ENCODE measurements at regions not wholly inside any gene's neighbourhood (a gene's known extent, or its start where the extent isn't known, plus 50 kb on each side); places are given as distances from the start of the nearest gene placed in this dataset.

- Histone ChIP-seq H3K9me3 (peaks cover 0 to 4% (median 0%) of the 10 kb centered on the region in 4 donors), H3K27ac (no peak overlapping the region), H3K4me3 (no peak overlapping the region), H3K4me1 (no peaks in the 10 kb centered on the region), H3K27me3 (no peaks in the 10 kb centered on the region), H3K36me3 (no peaks in the 10 kb centered on the region)
- DNase-seq (ENCODE audit: low spot score in 2 of 2), result no peak
- no peak for TF ChIP-seq POLR2A (IDR thresholded peaks at IDR 0.05)
- 77 to 82% methylated on average over 5 of the region's 5 CpGs for WGBS, 2 donors
Observed at GRCh38 chr14:76676539-76676938, 84.7 kb upstream of the VASH1 start.

DNA sequence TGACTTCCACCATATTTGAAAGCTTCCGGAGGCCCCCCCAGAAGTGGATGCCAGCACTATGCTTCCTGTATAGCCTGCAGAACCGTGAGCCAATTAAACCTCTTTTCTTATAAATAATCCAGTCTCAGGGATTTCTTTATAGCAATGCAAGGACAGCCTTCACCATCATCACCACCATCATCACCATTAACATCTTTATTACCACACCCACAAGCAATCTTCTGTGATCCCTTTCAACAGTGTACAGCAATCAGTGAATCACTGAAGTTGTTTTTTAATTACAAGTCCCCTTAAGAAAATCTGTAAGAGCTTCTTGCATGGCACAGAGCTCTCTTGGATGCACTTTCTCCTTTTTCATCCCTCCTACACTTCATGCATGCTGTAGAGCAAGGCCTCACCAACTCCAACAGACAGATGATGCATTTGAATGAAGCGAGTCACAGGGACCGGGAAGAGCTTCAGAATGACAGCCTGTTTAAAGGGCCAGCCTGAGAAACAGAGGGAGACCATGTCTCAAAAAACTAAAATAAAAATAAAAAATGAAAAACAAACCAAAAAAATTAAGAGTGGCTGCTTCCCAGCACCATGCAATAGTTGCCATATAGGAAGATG is 83.6 kb upstream of the VASH1 start:
- Histone ChIP-seq H3K36me3 (no peaks in the 10 kb centered on the region), H3K4me1 (no peaks in the 10 kb centered on the region), H3K9me3 (peaks cover 0 to 15% (median 3%) of the 10 kb centered on the region in 4 donors), H3K4me3 (no peak overlapping the region), H3K27me3 (no peaks in the 10 kb centered on the region), H3K27ac (no peak overlapping the region)
- TF ChIP-seq POLR2A (IDR thresholded peaks at IDR 0.05) (no peak), EP300 (IDR thresholded peaks at IDR 0.05) (no peak), CTCF (IDR thresholded peaks at IDR 0.05) (no peak)
- 68 to 77% methylated on average over 4 of the region's 4 CpGs for WGBS, 2 donors
- no peak for DNase-seq (ENCODE audit: low spot score in 2 of 2)

- DNase-seq (ENCODE audit: low spot score in 2 of 2), result no peak
- 85 to 86% methylated on average over 5 of the region's 5 CpGs for WGBS, 2 donors
- peaks cover 0 to 22% (median 5%) of the 10 kb centered on the region in 4 donors for H3K9me3 ChIP-seq
- TF ChIP-seq EP300 (IDR thresholded peaks at IDR 0.05) (no peak), POLR2A (IDR thresholded peaks at IDR 0.05) (no peak), CTCF (IDR thresholded peaks at IDR 0.05) (no peak)
- no peak overlapping the region for H3K27ac ChIP-seq
- no peak overlapping the region for H3K4me3 ChIP-seq
- no peaks in the 10 kb centered on the region for H3K36me3 ChIP-seq
- H3K4me1 ChIP-seq, result no peaks in the 10 kb centered on the region
- H3K27me3 ChIP-seq, result no peaks in the 10 kb centered on the region
Observed at GRCh38 chr14:76678244-76678800, 82.9 kb upstream of the VASH1 start.

- H3K9me3 ChIP-seq, result peaks cover 0 to 36% (median 6%) of the 10 kb centered on the region in 4 donors
- H3K27me3 ChIP-seq, result no peaks in the 10 kb centered on the region
- H3K4me1 ChIP-seq, result no peaks in the 10 kb centered on the region
- 87 to 92% methylated on average over 3 of the region's 3 CpGs for WGBS, 2 donors
- H3K36me3 ChIP-seq, result no peaks in the 10 kb centered on the region
- no peak overlapping the region for H3K4me3 ChIP-seq
- DNase-seq (ENCODE audit: low spot score in 2 of 2), result no peak
- no peak for TF ChIP-seq POLR2A (IDR thresholded peaks at IDR 0.05)
- TF ChIP-seq EP300 (IDR thresholded peaks at IDR 0.05), result no peak
- TF ChIP-seq CTCF (IDR thresholded peaks at IDR 0.05), result no peak
- no peak overlapping the region for H3K27ac ChIP-seq
Observed at GRCh38 chr14:76682367-76682766, 78.9 kb upstream of the VASH1 start.

- DNase-seq (ENCODE audit: low spot score in 2 of 2), result no peak
- TF ChIP-seq POLR2A (IDR thresholded peaks at IDR 0.05) (no peak), EP300 (IDR thresholded peaks at IDR 0.05) (no peak), CTCF (IDR thresholded peaks at IDR 0.05) (no peak)
Observed at GRCh38 chr14:76686646-76687045, 74.6 kb upstream of the VASH1 start.

More at GRCh38 chr14:76686646-76687045, 74.6 kb upstream of the VASH1 start:
- Histone ChIP-seq H3K36me3 (no peaks in the 10 kb centered on the region), H3K4me1 (no peaks in the 10 kb centered on the region), H3K27ac (no peak overlapping the region), H3K27me3 (no peaks in the 10 kb centered on the region), H3K4me3 (no peak overlapping the region), H3K9me3 (peaks cover 0 to 50% (median 6%) of the 10 kb centered on the region in 4 donors)
- 77 to 82% methylated on average over 1 of the region's 1 CpG for WGBS, 2 donors

Measured in tibial nerve (tissue), 4 donors.